HG03025 (cell line): ENCODE measurements at regions not wholly inside any gene's neighbourhood (a gene's known extent, or its start where the extent isn't known, plus 50 kb on each side); places are given as distances from the start of the nearest gene placed in this dataset.
"Not testable (repeated sequence)": the region's sequence is repeated elsewhere in the genome, so short reads cannot be mapped to it uniquely, and the experiment has no call there.

Experiments
- ATAC-seq: cut with Tn5 transposase; IDR thresholded peaks from one replicate; pipeline ENCODE4 v1.9.1; 2021; ENCODE audit warnings: mild to moderate bottlenecking, moderate library complexity; ENCODE audit not compliant: unreplicated experiment, low FRiP score

DNA sequence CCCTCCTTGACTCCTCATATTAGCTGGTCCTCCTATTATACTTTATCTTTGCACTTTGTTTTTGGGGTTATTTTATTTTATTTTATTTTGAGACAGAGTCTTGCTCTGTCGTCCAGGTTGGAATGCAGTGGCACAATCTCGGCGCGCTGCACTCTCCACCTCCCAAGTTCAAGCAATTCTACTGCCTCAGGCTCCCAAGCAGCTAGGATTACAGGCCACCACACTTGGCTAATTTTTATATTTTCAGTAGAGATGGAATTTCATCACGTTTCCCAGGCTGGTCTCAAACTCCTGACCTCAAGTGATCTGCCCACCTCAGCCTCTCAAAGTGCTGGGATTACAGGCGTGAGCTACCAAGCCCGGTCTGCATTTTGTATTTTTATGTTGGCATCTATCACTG, 126.7 kb downstream of the FOXB1 start:
- ATAC-seq = no peak

DNA sequence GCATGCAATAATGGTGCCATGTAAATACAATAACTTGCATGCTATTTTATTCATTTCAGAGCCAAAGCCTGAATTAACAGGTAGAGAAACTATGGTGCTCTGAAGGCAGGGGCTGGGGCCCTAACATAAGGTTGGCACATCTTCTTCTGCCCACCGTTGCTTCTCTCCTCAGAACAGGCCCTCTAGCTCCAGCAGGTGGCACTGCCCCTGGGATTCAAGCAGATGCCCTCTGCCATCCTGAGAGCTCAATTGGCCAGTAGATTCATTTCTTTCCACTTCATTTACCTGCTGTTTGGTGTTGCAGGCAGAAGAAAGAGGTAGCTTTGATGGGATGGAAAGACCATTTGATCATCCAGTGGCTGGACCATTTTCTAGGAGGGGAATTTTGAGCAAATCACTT, 130.5 kb downstream of the FOXB1 start:
- no peak for ATAC-seq

DNA sequence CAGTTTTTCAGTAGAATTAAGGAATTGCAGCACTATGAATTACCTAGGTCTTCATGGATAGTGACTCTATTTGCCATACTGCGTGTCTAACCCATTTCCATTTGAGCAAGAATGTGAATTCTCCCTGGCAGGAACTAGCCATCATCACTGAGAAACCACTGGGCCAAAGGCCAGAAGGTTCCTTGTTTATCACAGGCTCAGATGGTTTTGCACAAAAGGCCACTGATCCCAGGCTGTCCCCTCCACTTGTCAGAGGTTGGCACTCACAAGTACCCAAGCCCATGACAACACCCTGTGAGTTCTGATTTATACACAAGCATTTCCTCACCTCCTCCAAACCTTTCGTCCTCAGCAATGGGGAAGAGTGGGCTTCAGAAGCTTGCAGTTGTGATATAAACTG, 131.8 kb downstream of the FOXB1 start:
- ATAC-seq = no peak

GRCh38 chr15:60137711-60138396, 133.7 kb downstream of the FOXB1 start:
- ATAC-seq = no peak

GRCh38 chr15:60138397-60138968, 134.4 kb downstream of the FOXB1 start:
- ATAC-seq = no peak

GRCh38 chr15:60152386-60152785, 148.3 kb downstream of the FOXB1 start:
- no peak for ATAC-seq

GRCh38 chr15:60154764-60155325, 150.7 kb downstream of the FOXB1 start:
- ATAC-seq = no peak

GRCh38 chr15:60155661-60156060, 151.6 kb downstream of the FOXB1 start:
- ATAC-seq = no peak

DNA sequence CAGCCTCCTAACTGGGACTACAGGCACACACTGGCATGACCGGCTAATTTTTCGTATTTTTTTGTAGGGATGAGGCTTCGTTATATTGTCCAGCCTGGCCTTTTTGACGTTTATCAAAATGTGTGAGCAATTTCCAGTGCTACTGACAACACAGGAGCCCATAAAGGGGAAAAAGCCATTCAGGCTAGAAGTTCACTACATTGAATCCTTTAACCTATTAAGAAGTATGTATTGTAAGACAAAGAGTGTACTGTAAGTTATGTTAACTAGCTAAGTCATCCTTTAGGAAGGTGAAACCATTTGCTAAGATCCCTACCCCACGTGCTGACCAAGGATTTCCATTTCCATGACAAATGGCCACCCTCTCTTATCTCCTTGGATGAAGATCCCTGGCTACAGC, 156.8 kb downstream of the FOXB1 start:
- ATAC-seq = no peak

DNA sequence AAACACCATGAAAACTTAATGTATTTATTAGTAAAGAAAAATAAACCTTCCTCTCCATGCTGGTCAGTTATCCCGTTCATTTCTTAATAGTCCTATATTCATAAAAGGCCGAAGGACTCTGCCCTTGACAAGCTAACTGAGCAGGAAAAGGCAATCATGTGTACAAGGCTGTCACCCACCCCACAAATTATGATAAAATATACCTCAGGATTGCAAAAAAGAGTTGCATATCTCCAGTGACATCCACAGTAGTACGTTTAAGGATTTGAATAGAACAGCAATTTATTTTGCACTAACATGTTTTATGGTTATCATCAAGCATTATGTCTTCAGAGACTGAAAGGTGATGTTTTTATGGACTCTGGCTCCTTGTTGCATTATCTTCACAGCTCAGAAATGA, 157.6 kb downstream of the FOXB1 start:
- ATAC-seq = no peak

GRCh38 chr15:60162251-60162967, 158.3 kb downstream of the FOXB1 start:
- no peak for ATAC-seq

GRCh38 chr15:60162968-60163355, 158.9 kb downstream of the FOXB1 start:
- no peak for ATAC-seq

- no peak for ATAC-seq
These were observed 161.0 kb downstream of the FOXB1 start for GRCh38 chr15:60165111-60165510.

GRCh38 chr15:60172143-60172542, 168.0 kb downstream of the FOXB1 start:
- ATAC-seq = no peak

GRCh38 chr15:60179786-60180391, 175.8 kb downstream of the FOXB1 start:
- ATAC-seq = no peak

GRCh38 chr15:60181957-60182356, 177.8 kb downstream of the FOXB1 start:
- ATAC-seq = not testable (repeated sequence)

GRCh38 chr15:60183366-60183765, 179.3 kb downstream of the FOXB1 start:
- no peak for ATAC-seq

GRCh38 chr15:60184579-60184978, 180.5 kb downstream of the FOXB1 start:
- ATAC-seq = no peak

DNA sequence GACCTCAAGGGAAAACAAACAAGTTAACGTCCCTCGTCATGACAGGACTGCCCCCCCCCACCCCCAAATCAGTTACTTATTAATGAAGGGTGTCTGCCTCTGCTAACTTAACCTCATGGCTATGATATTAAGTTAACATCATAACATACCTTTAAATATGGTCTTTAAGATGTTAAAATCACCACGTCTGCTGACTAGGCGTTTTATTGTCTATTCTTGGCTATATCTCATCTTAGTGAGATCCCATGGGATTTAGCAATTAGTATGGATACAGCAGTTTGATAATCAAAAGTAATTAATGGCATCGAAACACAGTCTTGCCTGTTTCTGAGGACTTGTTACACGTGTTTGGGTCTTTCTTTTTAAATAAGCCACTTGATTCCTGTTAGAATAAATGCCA, 186.9 kb downstream of the FOXB1 start:
- no peak for ATAC-seq

DNA sequence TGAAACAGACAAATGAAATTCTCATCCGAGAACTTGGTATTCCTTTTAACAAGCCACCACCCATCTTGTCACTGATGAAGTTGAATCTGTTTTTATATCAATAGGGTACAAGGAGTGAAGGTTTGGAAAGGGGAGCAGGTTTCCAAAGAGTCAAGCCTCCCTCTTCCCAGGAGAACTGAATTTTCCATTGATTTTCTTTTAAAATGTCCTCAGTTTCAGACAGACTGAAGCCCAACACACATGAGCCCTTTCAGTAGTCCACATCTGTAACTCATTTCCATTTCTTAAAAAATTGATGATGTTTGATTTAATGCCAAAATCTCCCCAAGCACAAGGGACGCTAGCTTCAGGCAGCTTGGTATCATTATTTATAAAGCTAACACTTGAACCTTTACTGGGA, 187.7 kb downstream of the FOXB1 start:
- ATAC-seq = no peak

GRCh38 chr15:60195611-60196010, 191.5 kb downstream of the FOXB1 start:
- ATAC-seq = no peak
